GM13977 (cell line): ENCODE measurements at regions not wholly inside any gene's neighbourhood (a gene's known extent, or its start where the extent isn't known, plus 50 kb on each side); places are given as distances from the start of the nearest gene placed in this dataset.

ENCODE experiments used
- DNase-seq: peaks from one replicate; pipeline ENCODE4 v3.0.0; 2012; ENCODE audit warnings: low spot score
- in situ Hi-C: fragments of 300-500 bp; cut with MboI; formaldehyde crosslinking; loops from one replicate; pipeline ENCODE4 v1.12.0; 2022; ENCODE audit warnings: low sequenced_read_pairs, low pct_unique_long_range_greater_than_20kb, mixed read lengths, inconsistent platforms; ENCODE audit not compliant: unreplicated experiment
- TF ChIP-seq, protein P1 (sequence below): IDR thresholded peaks from 2 replicates; pipeline ENCODE4 v1.5.1; 2012; ENCODE audit warnings: mild to moderate bottlenecking, control low read depth; ENCODE audit not compliant: insufficient read depth; ENCODE audit errors: extremely low read depth, missing control alignments

DNA sequence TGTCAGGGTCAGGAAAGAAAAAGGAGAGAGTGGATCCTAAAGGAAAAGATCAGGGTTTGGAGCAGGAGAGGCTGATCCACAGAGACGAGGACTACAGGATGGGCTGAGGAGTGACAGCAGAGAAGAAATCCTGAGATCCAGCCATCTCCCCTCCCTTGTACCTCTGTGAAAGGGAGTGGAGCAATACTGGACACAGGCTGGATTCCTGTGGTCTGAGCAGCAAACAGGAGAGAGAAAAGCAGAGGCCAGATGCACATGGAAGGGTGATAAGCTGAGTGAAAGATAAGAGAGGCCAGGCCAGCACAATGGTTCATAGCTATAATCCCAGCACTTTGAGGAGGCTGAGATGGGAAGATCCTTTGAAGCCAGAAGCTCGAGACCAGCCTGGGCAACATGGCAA, 472.1 kb upstream of the TSHZ3 start:
- TF ChIP-seq, protein P1, sequence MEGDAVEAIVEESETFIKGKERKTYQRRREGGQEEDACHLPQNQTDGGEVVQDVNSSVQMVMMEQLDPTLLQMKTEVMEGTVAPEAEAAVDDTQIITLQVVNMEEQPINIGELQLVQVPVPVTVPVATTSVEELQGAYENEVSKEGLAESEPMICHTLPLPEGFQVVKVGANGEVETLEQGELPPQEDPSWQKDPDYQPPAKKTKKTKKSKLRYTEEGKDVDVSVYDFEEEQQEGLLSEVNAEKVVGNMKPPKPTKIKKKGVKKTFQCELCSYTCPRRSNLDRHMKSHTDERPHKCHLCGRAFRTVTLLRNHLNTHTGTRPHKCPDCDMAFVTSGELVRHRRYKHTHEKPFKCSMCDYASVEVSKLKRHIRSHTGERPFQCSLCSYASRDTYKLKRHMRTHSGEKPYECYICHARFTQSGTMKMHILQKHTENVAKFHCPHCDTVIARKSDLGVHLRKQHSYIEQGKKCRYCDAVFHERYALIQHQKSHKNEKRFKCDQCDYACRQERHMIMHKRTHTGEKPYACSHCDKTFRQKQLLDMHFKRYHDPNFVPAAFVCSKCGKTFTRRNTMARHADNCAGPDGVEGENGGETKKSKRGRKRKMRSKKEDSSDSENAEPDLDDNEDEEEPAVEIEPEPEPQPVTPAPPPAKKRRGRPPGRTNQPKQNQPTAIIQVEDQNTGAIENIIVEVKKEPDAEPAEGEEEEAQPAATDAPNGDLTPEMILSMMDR = no peak
- DNase-seq = no peak
- in situ Hi-C loops = no loop called here

DNA sequence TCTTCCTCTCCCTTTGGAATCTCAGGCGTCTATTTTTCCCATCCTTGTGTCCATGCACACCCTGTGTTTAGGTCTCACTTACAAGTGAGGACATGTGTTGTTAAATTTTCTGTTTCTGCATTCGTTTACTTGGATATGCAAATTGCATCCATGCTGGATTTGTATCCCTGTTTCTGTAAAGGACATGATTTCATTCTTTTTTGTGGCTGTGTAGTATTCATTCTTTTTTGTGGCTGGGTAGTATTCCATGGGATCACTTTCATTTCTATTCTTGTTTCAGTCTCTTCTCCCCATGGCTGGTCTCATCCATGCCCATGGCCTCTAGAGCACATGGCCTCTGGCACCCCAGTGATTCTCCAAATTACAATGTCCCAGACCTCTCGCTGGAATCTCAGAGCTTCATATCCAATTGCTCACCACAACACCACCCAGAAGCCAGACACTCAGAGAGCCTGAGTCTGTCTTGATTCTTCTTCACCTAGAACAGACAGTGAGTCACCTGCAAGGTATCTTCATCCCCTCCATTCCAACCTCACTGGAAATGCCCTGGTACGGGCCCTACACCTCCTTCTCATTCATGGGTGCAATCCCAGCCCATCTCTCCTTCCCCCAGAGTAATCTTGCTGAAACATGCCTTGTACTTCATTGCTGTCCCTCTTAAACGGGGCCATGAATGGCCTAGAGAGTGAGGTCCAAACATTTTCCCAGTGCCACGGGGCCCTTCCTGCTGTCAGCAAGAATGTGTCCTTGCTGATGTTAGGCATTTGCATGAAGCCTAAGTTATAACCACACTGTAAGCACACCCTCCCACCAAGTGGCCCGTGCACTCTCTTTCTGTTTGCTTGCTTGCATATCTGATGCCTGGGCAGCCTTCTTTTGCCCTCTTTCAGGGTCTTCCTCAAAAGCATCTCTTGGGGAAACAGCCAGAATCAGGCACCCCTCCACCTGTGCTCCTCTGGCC, 476.2 kb upstream of the TSHZ3 start:
- in situ Hi-C loops = no loop called here
- no peak for DNase-seq
- TF ChIP-seq, protein P1 = no peak

DNA sequence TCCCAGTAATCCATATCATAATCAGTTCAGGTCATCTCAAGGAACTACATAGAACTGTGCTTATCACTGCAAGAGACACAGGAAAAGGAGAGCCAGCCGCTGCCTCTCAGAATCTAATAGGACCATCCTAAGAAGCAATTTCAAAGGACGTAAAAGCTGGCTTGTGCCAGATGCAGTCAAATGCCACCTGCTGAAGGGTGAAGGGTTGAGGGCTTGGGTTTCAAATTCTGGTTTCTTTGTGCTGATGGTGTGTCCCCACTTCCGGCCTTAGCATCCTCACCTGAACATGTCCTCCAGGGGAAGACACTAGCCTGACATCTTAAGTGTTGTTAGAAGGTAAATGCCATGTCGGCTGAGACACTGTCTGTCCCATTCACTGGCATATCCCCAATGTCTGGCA, 477.1 kb upstream of the TSHZ3 start:
- in situ Hi-C loops = no loop called here

DNA sequence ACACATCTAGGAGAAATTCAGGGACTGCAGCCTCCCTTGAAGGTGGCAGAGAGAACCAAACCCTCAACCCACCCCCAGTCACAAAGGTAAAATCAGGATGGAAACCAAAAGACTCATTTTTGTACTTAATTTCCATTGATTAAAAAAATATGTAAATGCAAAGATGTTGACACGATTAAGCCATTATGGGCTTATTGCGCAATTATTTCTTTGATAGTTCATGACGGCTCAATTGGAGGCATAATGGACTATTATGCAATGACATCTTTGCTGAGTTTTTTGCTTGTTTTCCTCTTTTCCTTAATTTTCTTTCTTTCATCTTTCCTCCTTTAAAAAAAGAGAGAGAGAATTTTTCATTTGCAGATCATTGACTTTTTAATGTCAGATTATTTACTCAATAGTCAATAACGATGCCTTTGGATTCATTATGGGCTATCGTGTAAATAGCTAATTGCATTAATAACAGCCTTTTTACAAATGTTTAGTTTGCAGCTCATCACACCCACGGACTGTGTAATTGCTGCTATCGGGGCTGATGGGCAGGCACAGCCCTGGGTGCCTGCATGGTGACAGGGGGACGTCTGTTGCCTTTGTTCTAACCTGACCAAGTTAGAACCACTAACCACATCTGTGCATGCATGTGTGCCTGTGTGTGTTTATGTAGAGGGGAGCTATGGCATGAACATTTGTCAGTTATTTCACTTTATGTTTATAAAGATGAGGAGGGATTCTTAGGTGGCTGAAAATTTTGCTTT, 482.4 kb upstream of the TSHZ3 start:
- in situ Hi-C loops = no loop called here
- TF ChIP-seq, protein P1 = no peak
- DNase-seq = no peak

More for the DNA sequence above, 477.1 kb upstream of the TSHZ3 start:
- TF ChIP-seq, protein P1 = no peak
- no peak for DNase-seq

DNA sequence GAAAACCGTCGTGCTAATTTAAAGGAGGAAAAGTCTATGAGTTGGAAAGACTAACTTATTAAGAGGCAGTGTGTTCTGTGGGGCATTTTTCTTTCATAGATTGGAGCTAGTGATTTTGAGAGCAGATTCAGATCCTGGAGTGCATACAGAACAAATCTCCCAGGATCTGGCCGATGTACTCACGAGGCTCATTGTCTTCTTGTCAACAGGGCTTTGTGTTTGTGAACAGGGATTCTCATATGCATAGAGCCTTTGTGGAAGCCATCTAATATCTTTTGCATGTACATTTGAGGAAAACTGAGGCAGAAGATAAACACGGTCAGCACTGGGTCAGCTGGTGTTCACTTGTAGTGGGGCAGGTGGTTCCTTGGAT, 482.9 kb upstream of the TSHZ3 start:
- TF ChIP-seq, protein P1 = no peak
- in situ Hi-C loops = no loop called here
- DNase-seq = no peak

DNA sequence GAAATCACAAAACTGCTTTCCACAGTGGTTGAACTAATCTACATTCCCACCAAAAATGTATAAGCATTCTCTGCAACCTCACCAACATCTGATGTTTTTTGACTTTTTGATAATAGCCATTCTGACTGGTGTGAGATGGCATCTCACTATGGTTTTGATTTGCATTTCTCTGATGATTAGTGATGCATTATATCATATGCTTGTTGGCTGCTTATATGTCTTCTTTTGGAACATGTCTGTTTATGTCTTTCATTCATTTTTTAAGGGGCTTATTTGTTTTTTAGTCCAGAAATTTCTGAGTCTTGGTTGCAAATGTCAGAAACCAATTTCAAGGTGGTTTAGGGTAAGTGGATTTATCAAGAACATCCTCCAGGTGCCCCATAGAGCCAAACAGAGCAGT, 484.8 kb upstream of the TSHZ3 start:
- in situ Hi-C loops = no loop called here
- TF ChIP-seq, protein P1 = no peak
- no peak for DNase-seq
